Ovary (tissue), 7 donors: ENCODE measurements at regions not wholly inside any gene's neighbourhood (a gene's known extent, or its start where the extent isn't known, plus 50 kb on each side); places are given as distances from the start of the nearest gene placed in this dataset.
"Not testable (repeated sequence)": the region's sequence is repeated elsewhere in the genome, so short reads cannot be mapped to it uniquely, and the experiment has no call there.

Experiments
- DNase-seq, 5 donors: peaks; one replicate each; pipeline ENCODE4 v3.0.0-alpha.2; 2019 to 2020
- H3K27ac ChIP-seq, 2 donors: fragments of 200-600 bp; one replicate each; pipeline versions ENCODE4 v1.5.1 to v1.8.0; 2019 to 2022
- H3K27me3 ChIP-seq: fragments of 200-600 bp; one replicate; pipeline ENCODE4 v1.8.0; 2022
- H3K36me3 ChIP-seq: fragments of 200-600 bp; sonication (generic); one replicate; pipeline ENCODE4 v1.5.1; 2019
- H3K4me1 ChIP-seq: one replicate; pipeline ENCODE4 v1.8.1; 2013; ENCODE audit warnings: mild to moderate bottlenecking, moderate library complexity; ENCODE audit not compliant: insufficient read depth
- H3K4me3 ChIP-seq: fragments of 200-600 bp; sonication (generic); one replicate; pipeline ENCODE4 v1.5.1; 2017
- H3K9me3 ChIP-seq, 2 donors: fragments of 200-600 bp in 1 of 2; sonication (generic) in 1 of 2; one replicate each; pipeline versions ENCODE4 v1.5.1 to v1.8.1; 2013 to 2019; ENCODE audit warnings: mild to moderate bottlenecking in 1 of 2, moderate library complexity in 1 of 2
- EP300 ChIP-seq: sonication (generic); formaldehyde crosslinking; IDR thresholded peaks from one replicate; pipeline ENCODE4 v1.6.1; 2017; ENCODE audit warnings: antibody characterized with exemption
- POLR2A ChIP-seq: fragments of 450-650 bp; IDR thresholded peaks from one replicate; pipeline ENCODE4 v1.6.1; 2017; ENCODE audit warnings: antibody characterized with exemption, mild to moderate bottlenecking, moderate library complexity
- WGBS, 3 donors: extraction: QIAGEN DNeasy Blood & Tissue Kit in 1 of 3; methylation state at CpG; one replicate each; pipeline versions ENCODE4 v1.1.5 to v1.1.7; 2013 to 2017; 5-methylcytosine and 5-hydroxymethylcytosine counted together
- intact Hi-C, 4 donors: fragments of 100-400 bp; cut with DNase I; formaldehyde crosslinking; loops; one replicate each; pipeline versions ENCODE4 v1.11.0 to v1.15.1; 2022 to 2023
- TF ChIP-seq, protein P1 (sequence below), 3 donors: fragments of 450-650 bp in 2 of 3; fragments of 200-600 bp in 1 of 3; IDR thresholded peaks; one replicate each; pipeline versions ENCODE4 v1.5.1 to v1.8.0; 2016 to 2022; ENCODE audit warnings: antibody characterized with exemption in 3 of 3, mild to moderate bottlenecking in 1 of 3
- donor health status: DM: no; HTN: no; CAD: no; lungs with moderate emphysema.
- donor health status: DM: no; HTN: no; CAD: no.
- donor health status: Bipolar disorder and iron deficiency.
- donor health status: DM: no; HTN: no; CAD: no.
- donor health status: DM: yes; HTN: yes; CAD: no.

DNA sequence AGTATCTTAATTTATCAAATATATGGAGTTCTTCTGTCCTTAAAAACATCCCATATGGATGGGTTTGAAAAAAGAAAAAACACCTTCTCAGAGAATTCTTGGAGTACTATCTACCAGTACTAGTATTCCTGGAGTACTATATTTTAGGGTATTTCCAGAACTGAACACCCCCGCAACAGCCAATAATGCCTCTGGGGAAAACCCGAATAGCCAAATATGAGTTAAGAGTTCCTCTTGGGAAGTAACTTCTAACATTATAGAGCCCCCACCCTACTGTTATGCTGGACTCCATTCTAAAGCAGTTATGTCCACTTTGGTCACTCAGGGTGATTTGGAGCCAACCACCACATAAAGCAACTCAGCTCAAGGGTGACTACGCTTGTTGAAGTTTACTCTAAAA lies 115.0 kb upstream of the RASGEF1B start:
- WGBS, 3 donors: 88 to 93% (median 90%) methylated on average over 3 of the region's 3 CpGs
- intact Hi-C loops: no loop called here
- Histone ChIP-seq H3K27ac (no peak overlapping the region), H3K4me3 (no peak overlapping the region), H3K9me3 (no peaks in the 10 kb centered on the region), H3K4me1 (no peaks in the 10 kb centered on the region), H3K36me3 (no peaks in the 10 kb centered on the region), H3K27me3 (no peaks in the 10 kb centered on the region)
- no peak for TF ChIP-seq POLR2A
- no peak for TF ChIP-seq EP300
- TF ChIP-seq, protein P1, sequence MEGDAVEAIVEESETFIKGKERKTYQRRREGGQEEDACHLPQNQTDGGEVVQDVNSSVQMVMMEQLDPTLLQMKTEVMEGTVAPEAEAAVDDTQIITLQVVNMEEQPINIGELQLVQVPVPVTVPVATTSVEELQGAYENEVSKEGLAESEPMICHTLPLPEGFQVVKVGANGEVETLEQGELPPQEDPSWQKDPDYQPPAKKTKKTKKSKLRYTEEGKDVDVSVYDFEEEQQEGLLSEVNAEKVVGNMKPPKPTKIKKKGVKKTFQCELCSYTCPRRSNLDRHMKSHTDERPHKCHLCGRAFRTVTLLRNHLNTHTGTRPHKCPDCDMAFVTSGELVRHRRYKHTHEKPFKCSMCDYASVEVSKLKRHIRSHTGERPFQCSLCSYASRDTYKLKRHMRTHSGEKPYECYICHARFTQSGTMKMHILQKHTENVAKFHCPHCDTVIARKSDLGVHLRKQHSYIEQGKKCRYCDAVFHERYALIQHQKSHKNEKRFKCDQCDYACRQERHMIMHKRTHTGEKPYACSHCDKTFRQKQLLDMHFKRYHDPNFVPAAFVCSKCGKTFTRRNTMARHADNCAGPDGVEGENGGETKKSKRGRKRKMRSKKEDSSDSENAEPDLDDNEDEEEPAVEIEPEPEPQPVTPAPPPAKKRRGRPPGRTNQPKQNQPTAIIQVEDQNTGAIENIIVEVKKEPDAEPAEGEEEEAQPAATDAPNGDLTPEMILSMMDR (IDR thresholded peaks at IDR 0.05): no peak
- no peak for DNase-seq

DNA sequence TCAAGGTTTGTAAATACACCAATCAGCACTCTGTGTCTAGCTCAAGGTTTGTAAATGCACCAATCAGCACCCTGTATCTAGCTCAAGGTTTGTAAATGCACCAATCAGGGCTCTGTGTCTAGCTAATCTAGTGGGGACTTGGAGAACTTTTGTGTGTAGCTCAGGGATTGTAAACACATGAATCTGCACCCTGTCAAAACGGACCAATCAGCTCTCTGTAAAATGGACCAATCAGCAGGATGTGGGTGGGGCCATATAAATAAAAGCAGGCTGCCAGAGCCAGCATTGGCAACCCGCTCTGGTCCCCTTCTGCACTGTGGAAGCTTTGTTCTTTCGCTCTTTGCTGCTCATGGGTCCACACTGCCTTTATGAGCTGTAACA lies 109.3 kb upstream of the RASGEF1B start:
- H3K9me3 ChIP-seq, H3K4me1 ChIP-seq, intact Hi-C loops, H3K27me3 ChIP-seq, DNase-seq, H3K4me3 ChIP-seq, H3K27ac ChIP-seq, H3K36me3 ChIP-seq: not testable (repeated sequence)
- 95 to 96% (median 95%) methylated on average over 3 of the region's 3 CpGs for WGBS, 3 donors

DNA sequence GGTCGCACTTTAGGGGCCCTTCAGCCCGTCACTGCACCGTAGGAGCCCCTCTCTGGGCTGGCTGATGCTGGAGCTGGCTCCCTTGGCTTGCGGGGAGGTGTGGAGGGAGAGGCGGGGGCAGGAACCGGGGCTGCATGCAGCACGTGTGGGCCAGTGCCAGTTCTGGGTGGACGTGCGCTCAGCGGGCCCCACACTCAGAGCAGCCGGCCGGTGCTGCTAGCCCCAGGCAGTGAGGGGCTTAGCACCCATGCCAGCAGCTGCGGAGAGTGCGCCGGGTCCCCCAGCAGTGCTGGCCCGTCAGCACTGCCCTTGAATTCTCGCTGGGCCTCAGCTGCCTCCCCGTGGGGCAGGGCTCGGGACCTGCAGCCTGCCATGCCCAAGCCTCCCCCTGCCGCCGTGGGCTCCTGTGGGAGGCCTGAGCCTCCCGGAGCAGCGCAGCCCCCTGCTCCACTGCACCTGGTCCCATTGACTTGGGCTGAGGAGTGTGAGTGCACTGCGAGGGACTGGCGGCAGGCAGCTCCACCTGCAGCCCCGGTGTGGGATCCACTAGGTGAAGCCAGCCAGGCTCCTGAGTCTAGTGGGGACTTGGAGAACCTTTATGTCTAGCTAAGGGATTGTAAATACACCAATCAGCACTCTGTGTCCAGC lies 108.8 kb upstream of the RASGEF1B start:
- H3K9me3 ChIP-seq: no peaks in the 10 kb centered on the region
- no peak overlapping the region for H3K4me3 ChIP-seq
- no peaks in the 10 kb centered on the region for H3K4me1 ChIP-seq
- intact Hi-C loops: no loop called here
- no peaks in the 10 kb centered on the region for H3K27me3 ChIP-seq
- no peak overlapping the region for H3K27ac ChIP-seq
- H3K36me3 ChIP-seq: no peaks in the 10 kb centered on the region
- 82 to 93% (median 84%) methylated on average over 13 to 26 of the region's 26 CpGs for WGBS, 3 donors
- DNase-seq: no peak
- TF ChIP-seq, protein P1 (IDR thresholded peaks at IDR 0.05): no peak
- TF ChIP-seq EP300: no peak
- no peak for TF ChIP-seq POLR2A

DNA sequence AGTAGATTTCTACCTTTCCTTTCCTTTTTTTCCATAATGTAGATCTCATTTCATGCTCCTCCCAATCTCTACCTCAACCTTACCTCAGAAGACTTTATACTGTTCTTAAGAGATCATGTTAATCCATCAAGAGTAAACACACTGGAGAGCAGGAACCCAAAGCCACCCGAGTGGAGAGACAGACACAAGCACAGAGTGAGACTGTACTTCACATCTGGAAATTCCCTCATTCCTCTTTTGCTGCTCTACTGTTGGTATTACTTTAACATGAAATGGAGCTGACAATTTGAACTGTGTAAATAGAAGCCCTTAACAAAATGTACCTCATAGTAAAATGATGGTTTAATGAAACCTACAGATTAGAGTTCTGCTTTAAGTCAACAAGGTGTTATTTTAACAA lies 105.7 kb upstream of the RASGEF1B start:
- Histone ChIP-seq H3K27ac (no peak overlapping the region), H3K27me3 (no peaks in the 10 kb centered on the region), H3K9me3 (no peaks in the 10 kb centered on the region), H3K36me3 (no peaks in the 10 kb centered on the region), H3K4me1 (no peaks in the 10 kb centered on the region), H3K4me3 (no peak overlapping the region)
- intact Hi-C loops: no loop called here
- WGBS, 3 donors: 72 to 75% (median 73%) methylated on average over 1 of the region's 1 CpG
- DNase-seq: no peak
- TF ChIP-seq, protein P1 (IDR thresholded peaks at IDR 0.05): no peak
- no peak for TF ChIP-seq POLR2A
- no peak for TF ChIP-seq EP300

DNA sequence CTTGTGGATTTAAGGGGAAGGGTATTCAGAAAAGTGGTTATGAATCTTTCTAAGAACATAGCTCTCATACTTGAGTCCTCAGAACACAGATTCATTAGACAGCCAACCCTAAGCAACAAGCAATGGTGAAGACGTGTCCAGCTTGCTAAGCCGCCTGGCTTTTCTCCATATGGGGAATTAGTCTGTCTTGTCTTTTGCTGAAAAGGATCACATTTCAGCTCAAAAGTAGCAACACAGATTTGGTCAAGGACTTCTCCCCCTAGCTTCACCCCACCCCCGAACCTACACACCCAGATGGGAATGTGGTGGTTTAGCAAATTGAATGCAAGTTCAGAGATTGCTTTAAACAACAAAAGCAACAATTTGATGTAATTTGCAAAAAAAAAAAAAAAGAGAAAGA lies 103.3 kb upstream of the RASGEF1B start:
- Histone ChIP-seq H3K4me3 (no peak overlapping the region), H3K9me3 (no peaks in the 10 kb centered on the region), H3K4me1 (no peaks in the 10 kb centered on the region), H3K36me3 (no peaks in the 10 kb centered on the region), H3K27me3 (no peaks in the 10 kb centered on the region), H3K27ac (no peak overlapping the region)
- TF ChIP-seq, protein P1 (IDR thresholded peaks at IDR 0.05): no peak
- TF ChIP-seq EP300 (no peak), POLR2A (no peak)
- DNase-seq: no peak
- 13 to 28% (median 20%) methylated on average over 3 of the region's 3 CpGs for WGBS, 3 donors
- intact Hi-C loops: no loop called here
